ENCODE measurements at regions not wholly inside any gene's neighbourhood (a gene's known extent, or its start where the extent isn't known, plus 50 kb on each side); places are given as distances from the start of the nearest gene placed in this dataset.
A peak's percentile ranks its signal among the peaks of the same experiment; 100 is the strongest.
"Not testable (repeated sequence)": the region's sequence is repeated elsewhere in the genome, so short reads cannot be mapped to it uniquely, and the experiment has no call there.

GRCh38 chr2:33909945-33910695 is 311.0 kb upstream of the FAM98A start:
- Histone ChIP-seq H3K9ac (ENCODE audit: insufficient read depth in 1 of 2, low read length in 2 of 2) (no peak overlapping the region), H3K9me3 (ENCODE audit: control insufficient read depth in 4 of 4, insufficient read depth in 3 of 4, low read length in 3 of 4) (no peaks in the 10 kb centered on the region), H3K27ac (ENCODE audit: low read depth in 1 of 2, low read length in 1 of 2) (no peak overlapping the region), H3K27me3 (ENCODE audit: control insufficient read depth in 3 of 3, insufficient read depth in 3 of 3, low read length in 2 of 3) (no peaks in the 10 kb centered on the region), H3K4me1 (ENCODE audit: control insufficient read depth in 5 of 5, insufficient read depth in 5 of 5, low read length in 5 of 5) (peaks cover 0 to 8% (median 0%) of the 10 kb centered on the region in 5 donors), H3K36me3 (ENCODE audit: control insufficient read depth in 4 of 4, insufficient read depth in 4 of 4, low read length in 4 of 4) (no peaks in the 10 kb centered on the region), H3K4me3 (no peak overlapping the region)
- DNase-seq (peak; percentile 27 to 74 (median 65)), ATAC-seq (ENCODE audit: insufficient read depth, low FRiP score) (peak; percentile 34)
- WGBS, 2 donors = 52 to 60% methylated on average over 8 of the region's 8 CpGs
- TF ChIP-seq CTCF (IDR thresholded peaks at IDR 0.05; ENCODE audit: control extremely low read depth, extremely low read depth) = no peak

GRCh38 chr2:33907866-33908265 is 308.8 kb upstream of the FAM98A start:
- H3K9ac ChIP-seq (ENCODE audit: insufficient read depth in 1 of 2, low read length in 2 of 2) = no peak overlapping the region
- H3K27me3 ChIP-seq (ENCODE audit: control insufficient read depth in 3 of 3, insufficient read depth in 3 of 3, low read length in 2 of 3) = no peaks in the 10 kb centered on the region
- peaks cover 0 to 8% (median 0%) of the 10 kb centered on the region in 5 donors for H3K4me1 ChIP-seq (ENCODE audit: control insufficient read depth in 5 of 5, insufficient read depth in 5 of 5, low read length in 5 of 5)
- DNase-seq = no peak
- no peaks in the 10 kb centered on the region for H3K36me3 ChIP-seq (ENCODE audit: control insufficient read depth in 4 of 4, insufficient read depth in 4 of 4, low read length in 4 of 4)
- 69 to 83% methylated on average over 2 of the region's 2 CpGs for WGBS, 2 donors
- H3K27ac ChIP-seq (ENCODE audit: low read depth in 1 of 2, low read length in 1 of 2) = no peak overlapping the region
- TF ChIP-seq CTCF (IDR thresholded peaks at IDR 0.05; ENCODE audit: control extremely low read depth, extremely low read depth) = no peak
- peaks cover 0 to 6% (median 0%) of the 10 kb centered on the region in 4 donors for H3K9me3 ChIP-seq (ENCODE audit: control insufficient read depth in 4 of 4, insufficient read depth in 3 of 4, low read length in 3 of 4)
- ATAC-seq (ENCODE audit: insufficient read depth, low FRiP score) = no peak
- H3K4me3 ChIP-seq = no peak overlapping the region

GRCh38 chr2:33906129-33906528 is 307.0 kb upstream of the FAM98A start:
- not testable (repeated sequence) for DNase-seq; H3K4me3 ChIP-seq; H3K4me1 ChIP-seq (ENCODE audit: control insufficient read depth in 5 of 5, insufficient read depth in 5 of 5, low read length in 5 of 5); H3K36me3 ChIP-seq (ENCODE audit: control insufficient read depth in 4 of 4, insufficient read depth in 4 of 4, low read length in 4 of 4); ATAC-seq (ENCODE audit: insufficient read depth, low FRiP score); H3K9me3 ChIP-seq (ENCODE audit: control insufficient read depth in 4 of 4, insufficient read depth in 3 of 4, low read length in 3 of 4); H3K9ac ChIP-seq (ENCODE audit: insufficient read depth in 1 of 2, low read length in 2 of 2); H3K27ac ChIP-seq (ENCODE audit: low read depth in 1 of 2, low read length in 1 of 2); H3K27me3 ChIP-seq (ENCODE audit: control insufficient read depth in 3 of 3, insufficient read depth in 3 of 3, low read length in 2 of 3)
- 98 to 100% methylated on average over 1 of the region's 1 CpG for WGBS, 2 donors

GRCh38 chr2:33904801-33905200 is 305.7 kb upstream of the FAM98A start:
- H3K9ac ChIP-seq (ENCODE audit: insufficient read depth in 1 of 2, low read length in 2 of 2) = no peak overlapping the region
- TF ChIP-seq CTCF (IDR thresholded peaks at IDR 0.05; ENCODE audit: control extremely low read depth, extremely low read depth) = no peak
- peaks cover 0 to 6% (median 0%) of the 10 kb centered on the region in 4 donors for H3K9me3 ChIP-seq (ENCODE audit: control insufficient read depth in 4 of 4, insufficient read depth in 3 of 4, low read length in 3 of 4)
- H3K27me3 ChIP-seq (ENCODE audit: control insufficient read depth in 3 of 3, insufficient read depth in 3 of 3, low read length in 2 of 3) = no peaks in the 10 kb centered on the region
- DNase-seq = no peak
- H3K27ac ChIP-seq (ENCODE audit: low read depth in 1 of 2, low read length in 1 of 2) = no peak overlapping the region
- H3K4me3 ChIP-seq = no peak overlapping the region
- WGBS, 2 donors = 82 to 92% methylated on average over 4 of the region's 4 CpGs
- no peak for ATAC-seq (ENCODE audit: insufficient read depth, low FRiP score)
- no peaks in the 10 kb centered on the region for H3K36me3 ChIP-seq (ENCODE audit: control insufficient read depth in 4 of 4, insufficient read depth in 4 of 4, low read length in 4 of 4)
- H3K4me1 ChIP-seq (ENCODE audit: control insufficient read depth in 5 of 5, insufficient read depth in 5 of 5, low read length in 5 of 5) = peaks cover 0 to 4% (median 0%) of the 10 kb centered on the region in 5 donors

Measured in lung (tissue), 11 donors.